ENCODE measurements at regions not wholly inside any gene's neighbourhood (a gene's known extent, or its start where the extent isn't known, plus 50 kb on each side); places are given as distances from the start of the nearest gene placed in this dataset.
"Not testable (repeated sequence)": the region's sequence is repeated elsewhere in the genome, so short reads cannot be mapped to it uniquely, and the experiment has no call there.

- DNase-seq (ENCODE audit: low spot score): no peak
These were observed 96.6 kb upstream of the B3GAT2 start for GRCh38 chr6:71053475-71053874.

GRCh38 chr6:71056656-71057055 lies 99.8 kb upstream of the B3GAT2 start:
- DNase-seq (ENCODE audit: low spot score): no peak

DNA sequence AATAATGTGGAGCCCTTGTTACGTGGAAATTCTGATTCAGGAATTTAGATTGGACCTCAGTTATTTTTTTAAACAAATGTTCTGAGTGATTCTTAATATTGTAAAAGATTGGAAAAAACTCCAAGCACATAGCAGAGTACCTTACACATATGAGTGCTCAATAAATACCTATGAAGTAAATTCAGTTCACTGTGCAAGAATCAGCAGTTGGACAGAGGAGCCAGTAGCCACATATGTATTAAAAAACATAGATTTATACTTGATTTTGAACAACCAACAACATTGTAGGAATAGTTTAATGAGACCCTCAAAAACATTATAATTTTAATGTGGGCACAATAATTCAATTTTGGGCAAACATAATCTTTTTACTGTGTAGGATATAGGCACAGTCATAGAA lies 109.3 kb upstream of the B3GAT2 start:
- DNase-seq (ENCODE audit: low spot score): no peak

DNA sequence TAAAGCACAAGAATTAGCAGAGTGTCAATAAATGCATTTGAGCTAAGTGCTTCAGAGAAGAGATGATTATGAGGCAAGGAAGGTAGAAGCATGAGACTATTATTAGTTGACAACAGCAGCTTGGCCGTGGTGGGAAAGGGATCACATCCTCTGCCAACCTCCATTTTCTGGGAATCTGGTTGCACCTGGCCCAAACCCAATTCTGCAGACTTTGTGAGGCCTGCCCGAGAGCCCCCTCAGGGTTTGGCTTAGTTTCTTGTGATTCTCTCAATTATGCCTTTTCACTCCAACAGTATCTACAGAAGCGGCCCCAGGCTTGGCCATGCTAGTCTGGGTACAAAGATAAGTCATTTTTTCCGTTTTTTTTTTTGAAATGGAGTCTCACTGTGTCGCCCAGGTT lies 111.0 kb upstream of the B3GAT2 start:
- DNase-seq (ENCODE audit: low spot score): no peak

DNA sequence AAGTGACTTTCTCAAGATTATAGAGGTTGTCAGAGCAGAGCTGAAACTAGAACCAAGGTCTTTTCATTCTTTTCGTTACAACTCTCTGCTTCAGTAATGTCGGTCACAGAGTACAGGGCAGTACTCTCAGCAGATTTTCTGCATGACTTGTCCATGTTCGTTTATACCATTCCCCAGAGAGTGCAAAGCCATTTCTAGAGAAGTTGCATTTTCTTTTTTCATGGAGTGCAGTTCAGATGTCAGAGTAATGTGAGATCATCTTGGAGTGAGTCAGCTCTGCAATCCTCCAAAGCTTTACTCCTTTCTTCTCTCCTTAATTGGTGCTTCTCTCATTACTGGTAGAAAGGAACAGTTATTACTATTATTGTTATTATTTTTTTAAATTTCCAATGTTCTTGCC lies 115.6 kb upstream of the B3GAT2 start:
- DNase-seq (ENCODE audit: low spot score): no peak

GRCh38 chr6:71077655-71078054 lies 120.8 kb upstream of the B3GAT2 start:
- no peak for DNase-seq (ENCODE audit: low spot score)

DNA sequence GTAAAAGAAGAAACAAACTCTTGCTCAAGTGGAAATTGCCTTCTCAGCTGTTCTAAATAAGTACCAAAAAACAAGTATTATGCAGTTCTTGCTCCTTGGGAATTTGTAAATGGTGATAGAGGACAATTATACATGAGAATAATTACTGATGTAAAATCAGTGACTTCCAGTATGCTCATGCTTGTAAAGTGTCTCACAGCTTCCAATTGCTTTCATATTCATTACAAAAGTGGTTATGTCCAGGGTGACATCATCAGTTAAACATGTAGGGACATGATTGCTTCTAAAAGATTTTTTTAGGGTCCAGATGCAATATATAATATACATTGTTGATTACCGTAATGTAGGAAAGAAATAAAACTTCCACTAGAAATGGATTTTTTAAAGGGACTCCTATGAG lies 122.8 kb upstream of the B3GAT2 start:
- DNase-seq (ENCODE audit: low spot score): no peak

- no peak for DNase-seq (ENCODE audit: low spot score)
These were observed 123.3 kb upstream of the B3GAT2 start for GRCh38 chr6:71080133-71080532.

DNA sequence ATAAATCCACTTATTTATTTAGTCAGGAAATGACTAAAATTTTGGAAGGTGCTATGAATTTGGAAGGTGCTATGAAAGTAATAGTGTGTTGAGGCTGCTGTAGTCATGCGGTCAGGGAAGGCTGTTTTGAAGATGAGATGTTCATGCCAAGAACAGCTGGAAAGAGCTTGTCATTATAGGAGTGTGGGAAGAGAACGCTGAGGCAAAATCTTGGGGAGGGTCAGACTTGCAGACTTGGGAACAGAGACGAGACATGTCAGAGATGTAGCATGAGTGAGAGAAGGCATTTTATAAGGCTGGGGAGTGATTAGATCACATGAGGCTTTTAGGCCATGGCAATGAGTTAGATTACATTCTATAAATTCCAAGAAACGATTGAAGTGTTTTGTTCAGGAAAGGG lies 124.0 kb upstream of the B3GAT2 start:
- no peak for DNase-seq (ENCODE audit: low spot score)

- DNase-seq (ENCODE audit: low spot score): no peak
These were observed 125.3 kb upstream of the B3GAT2 start for GRCh38 chr6:71082033-71082650.

- DNase-seq (ENCODE audit: low spot score): no peak
These were observed 126.5 kb upstream of the B3GAT2 start for GRCh38 chr6:71083308-71083820.

DNA sequence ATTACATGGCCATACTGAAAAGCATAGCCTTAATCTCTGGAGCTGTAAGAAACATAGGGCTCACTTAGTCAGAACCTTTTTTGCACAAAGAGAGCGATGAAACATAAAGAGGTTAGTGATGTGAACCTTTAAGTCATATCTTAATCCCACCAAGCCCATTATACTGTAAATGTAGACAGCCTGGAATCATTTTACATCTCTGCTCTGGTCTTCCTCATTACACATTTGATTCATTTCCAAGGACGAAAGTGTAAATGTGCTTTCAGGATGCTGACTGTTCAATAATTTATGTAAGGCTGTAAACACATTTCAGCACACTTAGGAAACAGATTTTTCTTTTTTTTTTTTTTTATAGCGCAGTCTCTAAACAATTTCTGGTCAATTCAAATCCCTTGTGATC lies 131.3 kb upstream of the B3GAT2 start:
- DNase-seq (ENCODE audit: low spot score): no peak

GRCh38 chr6:71090217-71090616 lies 133.4 kb upstream of the B3GAT2 start:
- no peak for DNase-seq (ENCODE audit: low spot score)

GRCh38 chr6:71091167-71091566 lies 134.3 kb upstream of the B3GAT2 start:
- DNase-seq (ENCODE audit: low spot score): no peak

DNA sequence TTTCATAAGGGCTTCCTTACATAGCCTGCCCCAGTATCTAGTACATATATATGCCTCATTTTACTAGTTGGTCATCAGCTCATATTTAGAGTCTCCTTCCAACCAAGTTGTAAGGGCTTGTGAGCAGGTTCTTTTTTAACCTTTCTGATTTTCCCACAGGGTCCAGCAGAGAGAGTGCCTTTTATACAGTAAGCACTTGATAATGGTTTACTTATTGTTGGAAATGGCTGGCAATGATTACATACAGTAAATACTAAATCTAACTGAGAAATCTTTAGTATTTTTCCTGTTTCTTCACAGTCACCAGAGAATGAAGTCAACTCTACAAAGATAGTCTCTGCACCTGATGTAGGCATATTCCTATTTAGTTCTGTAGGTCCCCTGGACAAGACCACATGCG lies 135.1 kb upstream of the B3GAT2 start:
- no peak for DNase-seq (ENCODE audit: low spot score)

DNA sequence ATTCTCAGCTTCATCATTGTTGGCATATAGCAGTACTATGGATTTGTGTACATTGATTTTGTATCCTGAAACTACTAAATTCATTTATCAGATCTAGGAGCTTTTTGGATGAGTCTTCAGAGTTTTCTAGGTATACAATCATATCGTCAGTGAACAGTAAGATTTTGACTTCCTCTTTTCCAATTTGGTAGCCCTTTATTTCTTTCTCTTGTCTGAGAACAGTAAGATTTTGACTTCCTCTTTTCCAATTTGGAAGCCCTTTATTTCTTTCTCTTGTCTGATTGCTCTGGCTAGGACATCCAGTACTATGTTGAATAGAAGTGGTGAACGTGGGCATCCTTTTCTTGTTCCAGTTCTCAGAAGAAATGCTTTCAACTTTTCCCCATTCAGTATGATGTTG lies 140.4 kb upstream of the B3GAT2 start:
- not testable (repeated sequence) for DNase-seq (ENCODE audit: low spot score)

DNA sequence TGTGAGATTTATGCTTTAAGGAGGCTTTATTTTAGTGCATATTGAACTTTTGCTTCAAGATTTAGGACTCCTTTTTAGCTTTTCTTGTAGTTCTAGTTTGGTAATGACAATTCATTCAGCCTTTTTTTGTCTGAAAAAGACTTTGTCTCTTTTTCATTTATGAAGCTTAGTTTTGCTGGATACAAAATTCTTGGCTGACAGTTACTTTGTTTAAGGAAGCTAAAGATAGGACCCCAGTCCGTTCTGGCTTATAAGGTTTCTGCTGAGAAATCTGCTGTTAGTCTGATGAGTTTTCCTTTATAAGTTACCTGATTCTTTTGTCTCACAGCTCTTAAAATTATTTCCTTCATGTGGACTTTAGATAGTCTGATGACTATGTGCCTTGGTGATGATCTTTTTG lies 142.8 kb upstream of the B3GAT2 start:
- DNase-seq (ENCODE audit: low spot score): no peak

DNA sequence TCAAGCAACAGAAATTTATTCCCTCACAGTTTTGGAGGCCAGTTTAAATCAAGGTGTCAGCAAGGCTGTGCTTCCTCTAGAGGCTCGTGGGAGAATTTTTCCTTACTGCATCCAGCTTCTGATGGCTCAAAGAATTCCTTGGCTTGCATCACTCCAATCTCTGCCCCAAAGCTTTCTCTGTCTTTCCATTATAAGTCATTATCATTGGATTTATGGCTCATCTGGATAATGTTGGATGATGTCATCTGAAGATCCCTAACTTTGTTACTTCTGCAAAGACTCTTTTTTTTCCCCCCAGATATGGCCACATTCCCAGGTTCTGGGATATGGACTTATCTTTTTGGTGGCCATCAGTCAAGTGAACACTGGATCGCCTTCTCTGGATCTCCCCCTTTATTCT lies 146.3 kb upstream of the B3GAT2 start:
- no peak for DNase-seq (ENCODE audit: low spot score)

GRCh38 chr6:71103641-71104040 lies 146.8 kb upstream of the B3GAT2 start:
- DNase-seq (ENCODE audit: low spot score): no peak

DNA sequence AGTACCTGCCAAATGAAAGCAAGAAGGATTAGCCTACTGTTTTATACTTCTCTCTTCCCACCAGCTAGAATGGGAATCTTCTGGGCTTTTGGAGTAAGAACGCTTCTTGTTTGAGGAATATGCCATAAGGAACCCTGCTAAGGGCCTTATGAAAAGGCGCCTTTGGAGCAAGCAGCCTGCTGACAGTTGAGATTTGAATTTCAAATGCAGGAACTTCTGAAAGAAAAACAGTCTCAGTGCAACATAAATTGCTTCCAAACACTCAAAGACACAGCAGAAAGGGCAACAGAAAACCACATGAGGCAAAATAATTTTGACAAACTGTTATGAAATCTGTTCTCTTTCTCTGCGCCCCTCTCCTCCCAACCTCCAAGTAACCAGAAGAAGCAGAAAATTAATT lies 149.4 kb upstream of the B3GAT2 start:
- no peak for DNase-seq (ENCODE audit: low spot score)

DNA sequence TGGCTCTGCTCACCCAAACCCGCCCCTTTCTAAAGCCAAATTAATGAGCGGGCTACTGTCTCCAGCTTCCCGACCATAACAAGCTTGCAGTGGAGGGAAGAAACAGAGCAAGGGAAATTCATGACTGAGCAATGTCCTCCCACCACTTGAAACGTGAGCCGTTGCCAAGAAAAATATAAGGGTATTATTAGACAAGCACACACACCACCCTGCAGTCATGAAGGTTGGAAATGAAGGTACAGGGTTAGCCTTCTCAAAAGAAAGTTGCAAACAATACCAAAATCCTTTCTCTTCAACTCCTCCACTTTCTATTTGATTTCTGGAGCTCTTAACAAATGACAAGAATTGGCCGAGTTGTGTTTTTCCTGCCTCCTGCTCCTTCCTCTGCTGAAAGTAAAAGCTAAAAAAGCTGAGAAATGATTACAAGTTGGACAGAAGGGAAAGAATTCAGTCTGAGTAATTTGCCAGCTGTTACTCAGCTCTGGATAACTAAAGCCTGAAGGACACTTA lies 151.1 kb upstream of the B3GAT2 start:
- DNase-seq (ENCODE audit: low spot score): no peak

DNA sequence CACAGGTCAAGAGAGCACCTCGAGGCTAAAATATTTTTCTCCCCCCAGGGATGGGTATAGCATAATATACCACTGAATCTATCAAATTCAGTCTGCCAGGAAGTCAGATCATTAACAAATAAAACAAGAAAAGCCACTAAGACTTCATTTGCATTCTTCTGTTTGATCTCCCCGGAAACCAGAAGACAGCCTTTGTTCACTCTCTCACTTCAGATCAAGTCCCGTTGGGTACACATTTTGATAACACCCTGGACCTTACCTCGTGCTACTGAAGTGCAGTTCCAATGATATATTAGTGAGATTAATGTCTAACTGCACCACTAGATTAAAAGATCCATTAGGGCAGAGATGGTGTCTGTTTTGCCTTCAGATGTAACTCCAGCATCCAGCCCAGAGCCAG lies 157.7 kb upstream of the B3GAT2 start:
- DNase-seq (ENCODE audit: low spot score): no peak

- DNase-seq (ENCODE audit: low spot score): no peak
These were observed 158.1 kb upstream of the B3GAT2 start for GRCh38 chr6:71114986-71115385.

- DNase-seq (ENCODE audit: low spot score): no peak
These were observed 162.7 kb upstream of the B3GAT2 start for GRCh38 chr6:71119560-71119959.
